SW 1271 (cell line): ENCODE measurements at regions not wholly inside any gene's neighbourhood (a gene's known extent, or its start where the extent isn't known, plus 50 kb on each side); places are given as distances from the start of the nearest gene placed in this dataset.
"Not testable (repeated sequence)": the region's sequence is repeated elsewhere in the genome, so short reads cannot be mapped to it uniquely, and the experiment has no call there.

Source experiments
- DNase-seq, 2 experiments: peaks; one replicate each; lab custom pipeline; 2025; lab: John Stamatoyannopoulos, UW

GRCh38 chr1:199218533-199218932 is 579.7 kb downstream of the PTPRC start:
- no peak for DNase-seq

- no peak for DNase-seq
These were observed 581.2 kb downstream of the PTPRC start for GRCh38 chr1:199220031-199220430.

- DNase-seq = no peak
These were observed 582.7 kb downstream of the PTPRC start for GRCh38 chr1:199221371-199222150.

GRCh38 chr1:199223936-199224335 is 585.1 kb downstream of the PTPRC start:
- no peak for DNase-seq

- DNase-seq = peak in 1 of 2 experiments; percentile 6
These were observed 587.3 kb downstream of the PTPRC start for GRCh38 chr1:199226163-199226562.

GRCh38 chr1:199242147-199242546 is 603.3 kb downstream of the PTPRC start:
- DNase-seq = no peak

GRCh38 chr1:199242601-199243000 is 603.8 kb downstream of the PTPRC start:
- no peak for DNase-seq

GRCh38 chr1:199243423-199244061 is 604.7 kb downstream of the PTPRC start:
- DNase-seq = peak in 1 of 2 experiments; percentile 9

GRCh38 chr1:199245946-199246345 is 607.1 kb downstream of the PTPRC start:
- DNase-seq = no peak

GRCh38 chr1:199246716-199247115 is 607.9 kb downstream of the PTPRC start:
- no peak for DNase-seq

GRCh38 chr1:199247891-199248290 is 609.1 kb downstream of the PTPRC start:
- DNase-seq = no peak

- not testable (repeated sequence) for DNase-seq
These were observed 615.2 kb downstream of the PTPRC start for GRCh38 chr1:199254040-199254439.

GRCh38 chr1:199261328-199261727 is 622.5 kb downstream of the PTPRC start:
- DNase-seq = no peak

- no peak for DNase-seq
These were observed 625.4 kb downstream of the PTPRC start for GRCh38 chr1:199264283-199264682.

GRCh38 chr1:199264911-199265310 is 626.1 kb downstream of the PTPRC start:
- DNase-seq = no peak

GRCh38 chr1:199265319-199265718 is 626.5 kb downstream of the PTPRC start:
- DNase-seq = no peak

- DNase-seq = no peak
These were observed 630.4 kb downstream of the PTPRC start for GRCh38 chr1:199269241-199269640.

- peak in 1 of 2 experiments; percentile 47 for DNase-seq
These were observed 633.3 kb downstream of the PTPRC start for GRCh38 chr1:199272139-199272544.

GRCh38 chr1:199272628-199273086 is 633.8 kb downstream of the PTPRC start:
- peak; percentile 60 to 93 for DNase-seq

GRCh38 chr1:199273837-199274379 is 635.1 kb downstream of the PTPRC start:
- DNase-seq = peak in 1 of 2 experiments; percentile 14

GRCh38 chr1:199279067-199279466 is 640.2 kb downstream of the PTPRC start:
- no peak for DNase-seq

- no peak for DNase-seq
These were observed 641.2 kb downstream of the PTPRC start for GRCh38 chr1:199279872-199280645.
